ENCODE measurements at regions not wholly inside any gene's neighbourhood (a gene's known extent, or its start where the extent isn't known, plus 50 kb on each side); places are given as distances from the start of the nearest gene placed in this dataset.

GRCh38 chr14:71594821-71595220 is 337.4 kb upstream of the RGS6 start (continued):
- no peak for TF ChIP-seq PREB (CRISPR knock-in tag; IDR thresholded peaks at IDR 0.05)
- no peak for TF ChIP-seq RCOR1 (IDR thresholded peaks at IDR 0.05; ENCODE audit: borderline replicate concordance in 1 of 2, low read depth in 2 of 2, low read length in 2 of 2)

DNA sequence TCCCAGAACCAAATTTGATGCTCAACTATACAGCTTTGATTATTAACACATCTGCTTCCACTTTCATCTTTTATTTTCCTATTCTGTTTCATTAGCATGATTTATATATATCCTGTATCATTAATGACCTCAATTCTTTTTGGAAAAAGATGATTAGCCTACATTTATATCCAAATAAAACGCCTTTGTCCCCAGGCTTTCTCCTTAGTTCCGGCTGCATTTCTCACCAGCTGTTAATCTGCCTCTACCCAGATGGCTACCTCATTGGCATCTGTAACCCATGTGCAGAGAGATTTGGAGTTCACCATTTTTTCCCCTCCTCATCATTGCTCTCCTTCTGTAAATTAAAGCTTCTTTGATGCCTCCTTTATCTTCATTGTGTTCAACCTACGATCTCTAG is 336.8 kb upstream of the RGS6 start:
- 59% methylated on average over 3 of the region's 3 CpGs for WGBS (ENCODE audit: insufficient coverage, low coverage, missing lambda C conversion rate)
- no TSS peak for BruUV-seq (replicated peaks)
- H3K4me1 ChIP-seq (replicated peaks in 1 of 2; ENCODE audit: control insufficient read depth in 2 of 2, insufficient read depth in 2 of 2, low read length in 2 of 2), result peaks cover 0 to 5% of the 10 kb centered on the region in 2 experiments; a peak in 3 of 5 replicates
- DNase-seq (ENCODE audit: extremely low read depth in 1 of 4, low spot score in 3 of 4) (no peak), ATAC-seq (no peak), FAIRE-seq (no peak)
- H3K4me3 ChIP-seq, result no peak overlapping the region
- H4K20me1 ChIP-seq (replicated peaks; ENCODE audit: control insufficient read depth, insufficient read depth, low read length), result no peaks in the 10 kb centered on the region
- intact Hi-C loops (cut with micrococcal nuclease), result no loop called here
- no peaks in the 10 kb centered on the region for H3K9me3 ChIP-seq (replicated peaks; ENCODE audit: control insufficient read depth, insufficient read depth, low read depth, low read length)
- H3K79me2 ChIP-seq (ENCODE audit: control insufficient read depth, insufficient read depth, low read length), result no peaks in the 10 kb centered on the region
- H2AFZ ChIP-seq (ENCODE audit: low read depth, low read length), result no peak overlapping the region
- H3K27me3 ChIP-seq (ENCODE audit: control insufficient read depth in 2 of 2, insufficient read depth in 2 of 2, low read length in 2 of 2), result no peaks in the 10 kb centered on the region
- H3K9me1 ChIP-seq (ENCODE audit: control insufficient read depth, insufficient read depth, low read length), result no peaks in the 10 kb centered on the region
- H3K4me2 ChIP-seq (ENCODE audit: insufficient read depth, low read length), result no peak overlapping the region
- POLR2A ChIA-PET, result interaction anchor here (0.6 to 1.0 kb wide), 2 partner anchors 9 to 25 kb away, joined by 3 read pairs; no protein-coding TSS in a partner anchor
- H3K36me3 ChIP-seq (ENCODE audit: control insufficient read depth, insufficient read depth, low read length), result no peaks in the 10 kb centered on the region
- no peak overlapping the region for H3K9ac ChIP-seq (ENCODE audit: insufficient read depth in 1 of 2, low read depth in 2 of 2, low read length in 2 of 2)
- H3K27ac ChIP-seq (ENCODE audit: extremely low read depth, low read depth, low read length), result no peak overlapping the region
- CTCF ChIA-PET (ENCODE audit: low intra/inter-chr PET ratio), result no interaction called here
- in situ Hi-C loops (cut with MboI), result no loop called here
- TF ChIP-seq MAFG (tag; conservative IDR thresholded peaks at IDR 0.05) (no peak), SREBF1 (IDR thresholded peaks at IDR 0.05; ENCODE audit: borderline replicate concordance, low read depth, low read length) (no peak), FOXA3 (CRISPR knock-in tag; conservative IDR thresholded peaks at IDR 0.05 in 1 of 2, IDR thresholded peaks at IDR 0.05 in 1 of 2) (no peak), CBX3 (IDR thresholded peaks at IDR 0.05; ENCODE audit: borderline replicate concordance in 1 of 2, low read length in 2 of 2) (no peak), ZNF24 (IDR thresholded peaks at IDR 0.05) (no peak), E2F6 (IDR thresholded peaks at IDR 0.05; ENCODE audit: borderline replicate concordance in 1 of 2, extremely low read depth in 1 of 2, insufficient read depth in 1 of 2, insufficient read length in 1 of 2, low read depth in 1 of 2, low read length in 1 of 2, poor library complexity in 1 of 2, severe bottlenecking in 1 of 2) (no peak), ZNF174 (CRISPR knock-in tag; IDR thresholded peaks at IDR 0.05) (no peak), CHD1 (IDR thresholded peaks at IDR 0.05; ENCODE audit: low read length) (no peak), HSF4 (CRISPR knock-in tag; IDR thresholded peaks at IDR 0.05; ENCODE audit: borderline replicate concordance) (no peak), TSHZ1 (CRISPR knock-in tag; IDR thresholded peaks at IDR 0.05) (no peak), GTF2A2 (tag; IDR thresholded peaks at IDR 0.05) (no peak), TEAD2 (tag; IDR thresholded peaks at IDR 0.05) (no peak)

All from K562 (cell line).